Hematopoietic multipotent progenitor cell treated with erythropoietin and hydrocortisone succinate and interleukin-3 and kit ligand, for 15 days (in vitro differentiated cells): ENCODE measurements at regions not wholly inside any gene's neighbourhood (a gene's known extent, or its start where the extent isn't known, plus 50 kb on each side); places are given as distances from the start of the nearest gene placed in this dataset.
"Not testable (repeated sequence)": the region's sequence is repeated elsewhere in the genome, so short reads cannot be mapped to it uniquely, and the experiment has no call there.

Source experiments
- DNase-seq: peaks from one replicate; pipeline ENCODE4 v3.0.0-alpha.2; 2015; ENCODE audit warnings: low spot score

DNA sequence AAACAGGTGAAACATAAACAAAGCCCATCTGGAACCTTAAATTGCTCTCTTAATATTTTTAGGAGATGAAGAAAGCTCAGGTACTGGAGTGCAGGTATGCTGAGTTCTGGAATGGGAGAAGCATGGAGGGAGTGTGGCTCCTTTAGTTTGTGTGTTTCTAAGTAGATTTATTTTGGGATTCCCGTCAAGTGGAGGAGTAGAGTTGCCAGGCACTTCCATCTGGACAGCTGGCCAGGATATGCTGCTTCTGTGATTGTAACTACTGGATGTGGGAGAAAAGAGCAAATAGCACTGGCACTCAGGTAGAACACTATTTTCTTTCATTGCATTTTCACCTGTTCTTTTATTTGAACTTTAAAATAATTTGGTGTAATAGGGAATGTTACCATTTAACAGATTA is 182.3 kb upstream of the MAST4 start:
- no peak for DNase-seq

DNA sequence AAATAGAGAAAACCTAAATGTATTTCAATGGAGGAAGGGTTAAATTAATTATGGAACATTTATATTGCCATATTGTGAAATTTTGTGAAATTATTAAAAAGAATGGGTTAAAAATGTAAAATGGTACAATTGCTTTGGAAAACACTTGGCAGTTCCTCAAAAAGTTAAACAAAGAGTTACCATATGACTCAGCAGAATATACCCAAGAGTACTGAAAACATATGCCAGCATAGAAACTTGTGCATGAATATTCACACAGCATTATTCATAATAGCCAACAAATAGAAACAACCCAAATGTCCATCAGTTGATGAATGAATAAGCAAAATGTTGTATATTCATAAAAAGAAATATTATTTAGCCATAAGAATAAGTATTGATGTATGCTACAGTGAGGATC is 181.0 kb upstream of the MAST4 start:
- no peak for DNase-seq

DNA sequence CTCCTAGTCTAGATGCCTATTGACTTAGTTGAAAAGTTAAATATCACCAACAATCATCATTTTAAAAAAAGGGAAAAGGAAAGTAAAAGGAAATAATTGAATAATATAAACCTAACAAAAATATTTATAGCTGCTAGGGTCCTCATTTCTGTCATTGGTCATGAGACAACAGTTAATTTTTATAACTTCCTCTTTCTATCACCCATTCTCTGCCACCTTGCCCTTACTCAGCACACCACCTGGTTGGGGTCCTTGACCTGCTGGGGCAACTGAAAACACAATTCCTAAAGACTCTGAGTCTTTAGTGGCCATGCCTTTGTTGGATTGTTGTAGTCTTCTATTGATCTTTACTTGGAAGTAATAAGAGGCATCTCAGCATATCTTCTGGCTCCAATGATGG is 179.5 kb upstream of the MAST4 start:
- no peak for DNase-seq

DNA sequence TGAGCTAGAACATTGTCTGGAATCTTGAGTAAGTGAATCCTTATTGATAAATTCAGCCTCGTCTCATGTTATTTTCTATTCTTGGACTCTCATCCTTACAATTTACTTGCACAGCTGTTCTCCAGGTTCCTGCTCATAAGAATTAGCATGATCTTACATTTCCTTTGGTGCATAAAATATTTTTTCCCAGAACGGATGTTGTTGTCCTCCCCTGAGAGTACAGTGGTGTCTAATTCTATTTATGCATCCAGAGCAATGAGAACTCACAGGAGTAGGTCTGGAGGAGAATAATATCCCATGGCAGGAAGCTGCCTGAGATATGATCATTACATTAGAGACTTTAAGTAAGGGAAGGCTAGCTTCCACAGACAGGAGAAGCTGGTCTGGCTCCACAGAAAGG is 178.4 kb upstream of the MAST4 start:
- no peak for DNase-seq

DNA sequence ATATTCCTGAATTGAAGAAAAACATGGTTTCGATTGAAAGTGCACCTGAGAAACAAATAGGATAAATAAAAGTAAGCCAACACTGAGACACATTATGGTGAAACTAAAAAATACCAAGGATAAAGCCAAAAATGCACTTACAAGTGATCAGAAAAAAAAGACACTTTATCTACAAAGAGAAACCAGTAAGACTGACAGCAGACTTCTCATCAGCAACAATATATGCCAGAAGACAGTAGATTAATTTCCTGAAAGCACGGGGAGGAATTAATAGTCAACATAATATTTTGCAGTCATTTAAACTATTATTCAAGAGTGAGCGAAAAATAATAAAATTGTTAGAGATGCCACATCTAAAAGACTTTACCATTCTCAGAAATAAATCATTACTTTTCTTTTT is 172.7 kb upstream of the MAST4 start:
- DNase-seq, result no peak

DNA sequence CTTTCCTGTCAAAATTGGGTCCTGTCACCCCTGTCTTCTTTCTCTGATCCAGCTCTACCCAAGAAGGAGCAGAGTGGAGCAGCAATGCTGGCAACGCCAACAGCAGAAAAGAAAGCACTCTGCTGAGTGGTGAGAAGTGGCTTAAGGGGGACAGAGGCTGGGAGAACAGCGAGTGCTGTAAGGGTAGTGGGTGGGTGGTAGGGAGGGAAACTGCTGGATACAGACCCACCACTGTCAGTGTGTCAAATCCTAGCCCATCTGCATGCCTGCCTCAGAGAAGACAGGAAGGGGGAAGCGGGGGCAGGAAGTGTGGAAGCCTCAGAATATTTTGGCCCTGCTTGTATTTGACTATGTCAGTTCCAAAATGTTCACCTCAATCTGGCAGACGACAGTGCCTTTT is 170.4 kb upstream of the MAST4 start:
- DNase-seq, result no peak

DNA sequence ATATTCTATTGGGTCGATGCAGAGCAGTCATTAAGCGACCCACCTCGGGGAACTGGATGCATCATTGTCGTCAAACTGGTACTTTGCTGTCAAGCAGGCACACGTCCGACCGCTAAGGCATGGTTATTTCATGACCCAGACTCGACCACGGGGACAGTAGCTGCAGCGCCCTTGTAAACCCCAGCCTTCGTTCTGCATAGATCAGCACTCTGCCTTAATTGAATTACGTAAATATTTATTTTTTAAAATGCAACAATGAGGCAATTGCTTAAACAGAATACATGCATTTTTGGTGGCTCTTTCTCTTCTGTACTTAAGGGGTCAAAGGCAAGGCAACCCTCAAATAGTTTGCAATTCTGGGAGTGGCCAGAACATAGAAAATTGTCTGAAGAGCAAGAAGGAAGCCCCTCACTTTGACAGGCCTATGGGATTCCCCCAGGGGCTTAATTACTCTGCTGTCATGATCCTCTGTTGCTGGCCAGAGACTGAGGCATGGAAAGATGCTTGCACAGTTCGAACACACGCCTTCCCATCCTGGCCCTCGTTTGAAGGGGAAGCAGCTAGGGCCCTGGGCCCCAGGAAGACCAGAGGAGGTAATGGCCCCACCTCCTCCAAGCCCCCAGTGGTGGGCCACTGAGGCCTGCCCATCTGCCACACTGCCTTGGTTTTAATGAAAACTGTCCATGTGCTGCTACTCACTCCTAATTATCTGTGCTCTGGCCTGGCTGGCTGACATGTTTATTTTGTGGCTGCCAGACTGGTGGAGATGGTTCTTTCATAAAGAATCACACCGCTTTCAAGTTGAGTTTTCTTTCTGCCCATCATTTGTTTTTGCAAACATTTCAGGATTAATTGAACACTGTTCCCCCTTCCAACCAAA is 169.7 kb upstream of the MAST4 start:
- no peak for DNase-seq

DNA sequence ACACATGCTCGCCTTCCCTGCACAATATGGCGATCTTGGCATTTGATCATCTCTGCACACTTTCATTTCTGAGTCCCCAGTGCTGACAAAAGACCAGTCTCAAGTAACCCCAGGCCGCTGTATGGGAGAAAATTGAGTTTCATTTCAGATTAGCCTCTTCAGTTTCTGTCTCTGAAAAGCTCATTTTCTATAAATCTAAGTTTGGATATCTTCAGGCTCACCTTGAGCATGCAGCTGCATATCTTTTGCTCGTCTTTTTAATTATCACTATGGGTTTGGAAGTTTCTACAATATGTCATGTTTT is 169.1 kb upstream of the MAST4 start:
- DNase-seq, result no peak

DNA sequence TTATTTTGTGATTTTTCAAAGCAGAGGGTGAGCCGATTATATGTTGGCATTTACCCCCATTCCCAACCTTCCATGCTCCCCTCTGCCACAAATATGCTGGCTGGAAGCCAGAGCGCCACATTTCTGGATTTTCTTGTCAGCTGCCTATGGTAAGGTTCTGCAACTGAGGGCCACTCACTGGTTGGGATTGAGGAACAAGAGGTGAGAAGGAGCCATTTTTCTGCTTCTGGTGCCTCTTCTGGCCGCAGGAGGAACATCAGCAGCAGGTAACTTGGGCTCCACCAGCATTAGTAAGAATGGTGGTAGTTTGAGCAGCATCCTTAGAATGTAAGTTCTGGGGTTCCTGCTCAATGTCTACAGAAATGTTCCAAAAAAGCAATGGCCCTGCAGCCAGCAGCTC is 159.5 kb upstream of the MAST4 start:
- DNase-seq, result no peak

DNA sequence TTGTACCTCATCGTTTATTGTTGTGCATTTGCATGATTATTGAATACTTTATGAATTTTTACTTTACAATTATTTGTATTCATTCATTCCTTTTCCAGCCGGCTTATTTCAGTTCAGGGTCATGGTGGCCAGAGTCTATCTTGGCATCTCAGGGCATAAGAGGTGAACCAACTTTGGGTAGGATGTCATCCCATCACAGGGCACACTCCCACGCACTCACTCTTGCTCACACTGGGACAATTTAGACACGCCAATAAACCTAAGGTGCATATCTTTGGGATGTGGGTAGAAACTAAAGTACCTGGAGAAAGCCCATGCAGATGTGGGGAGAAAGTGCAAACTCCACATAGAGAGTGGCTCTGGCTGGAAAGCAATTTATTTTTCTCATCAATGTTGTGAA is 158.1 kb upstream of the MAST4 start:
- DNase-seq, result no peak

DNA sequence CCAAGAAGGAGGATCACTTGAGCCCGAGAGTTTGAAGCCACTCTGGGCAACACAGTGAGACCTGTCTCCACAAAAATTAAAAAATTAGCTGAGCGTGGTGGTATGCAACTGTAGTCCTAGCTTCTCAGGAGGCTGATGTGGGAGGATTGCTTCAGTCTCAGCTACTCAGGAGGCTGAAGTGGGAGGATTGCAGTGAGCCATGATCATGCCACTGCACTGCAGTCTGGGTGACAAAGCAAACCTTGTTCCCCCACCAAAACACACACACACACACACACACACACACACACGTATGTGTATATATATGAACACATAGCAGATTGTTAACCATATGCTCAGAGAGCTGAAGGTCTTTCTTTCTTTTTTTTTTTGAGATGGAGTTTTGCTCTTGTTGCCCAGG is 157.5 kb upstream of the MAST4 start:
- no peak for DNase-seq

DNA sequence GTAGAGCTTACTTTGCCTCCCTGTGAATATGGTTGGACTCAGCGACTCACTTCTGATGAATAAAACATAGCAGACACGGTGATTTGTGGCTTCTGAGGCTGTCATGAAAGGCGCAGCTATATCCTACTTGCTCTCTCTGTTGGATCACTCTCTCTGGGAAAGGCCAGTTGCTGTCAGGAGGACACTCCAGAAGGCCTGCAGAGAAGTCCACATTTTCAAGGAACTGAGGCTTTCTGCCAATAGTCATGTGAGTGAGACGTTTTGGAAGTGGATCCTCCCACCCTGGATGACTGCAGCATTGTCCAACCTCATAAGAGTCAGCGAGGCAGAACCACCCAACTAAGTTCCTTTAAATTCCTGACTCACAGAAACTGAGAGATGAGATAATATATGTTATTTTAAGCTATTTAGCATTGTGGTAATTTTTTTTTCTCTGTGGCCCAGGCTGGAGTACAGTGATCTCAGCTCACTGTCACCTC is 156.0 kb upstream of the MAST4 start:
- DNase-seq, result no peak

DNA sequence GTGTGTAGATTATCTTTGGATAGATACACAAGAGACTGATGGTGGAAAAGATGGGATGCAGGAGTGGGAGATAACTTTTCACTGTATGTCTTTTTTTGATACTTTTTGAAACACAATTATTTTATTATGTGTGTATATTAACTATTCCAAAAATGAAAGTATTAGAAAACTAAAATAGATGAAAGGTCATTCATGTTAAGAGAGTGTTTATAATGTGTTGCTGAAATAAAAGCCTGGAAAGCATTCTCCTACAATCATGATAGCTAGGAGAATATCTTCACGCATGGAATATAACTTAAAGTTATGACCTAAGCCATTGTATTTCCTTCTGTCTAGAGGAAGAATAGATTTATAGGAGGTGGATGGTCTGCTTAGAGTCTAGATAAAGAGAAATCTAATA is 154.8 kb upstream of the MAST4 start:
- DNase-seq, result no peak

DNA sequence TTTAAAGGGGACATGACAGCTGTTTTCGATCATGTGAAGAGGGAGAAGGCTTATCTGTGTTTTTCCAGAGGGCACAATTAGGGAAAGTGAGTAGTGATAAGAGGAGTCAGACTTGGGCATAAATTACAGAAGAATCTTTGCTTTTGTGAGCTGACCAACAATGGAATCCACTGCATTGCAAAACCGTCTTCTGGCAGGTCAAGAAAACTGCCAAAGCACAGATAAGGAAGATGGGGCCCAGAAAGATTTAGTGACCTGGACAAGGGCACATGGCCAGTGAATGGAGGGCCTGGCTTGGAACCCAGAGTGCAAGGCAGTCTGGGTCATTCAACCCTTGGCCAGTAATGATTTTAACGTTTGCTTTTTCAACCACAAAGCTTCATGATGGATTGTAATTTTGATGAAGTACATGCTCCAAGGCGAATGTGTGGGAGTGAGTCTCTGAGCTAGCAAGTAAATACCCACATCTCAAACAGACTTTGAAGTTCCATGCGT is 153.2 kb upstream of the MAST4 start:
- no peak for DNase-seq

DNA sequence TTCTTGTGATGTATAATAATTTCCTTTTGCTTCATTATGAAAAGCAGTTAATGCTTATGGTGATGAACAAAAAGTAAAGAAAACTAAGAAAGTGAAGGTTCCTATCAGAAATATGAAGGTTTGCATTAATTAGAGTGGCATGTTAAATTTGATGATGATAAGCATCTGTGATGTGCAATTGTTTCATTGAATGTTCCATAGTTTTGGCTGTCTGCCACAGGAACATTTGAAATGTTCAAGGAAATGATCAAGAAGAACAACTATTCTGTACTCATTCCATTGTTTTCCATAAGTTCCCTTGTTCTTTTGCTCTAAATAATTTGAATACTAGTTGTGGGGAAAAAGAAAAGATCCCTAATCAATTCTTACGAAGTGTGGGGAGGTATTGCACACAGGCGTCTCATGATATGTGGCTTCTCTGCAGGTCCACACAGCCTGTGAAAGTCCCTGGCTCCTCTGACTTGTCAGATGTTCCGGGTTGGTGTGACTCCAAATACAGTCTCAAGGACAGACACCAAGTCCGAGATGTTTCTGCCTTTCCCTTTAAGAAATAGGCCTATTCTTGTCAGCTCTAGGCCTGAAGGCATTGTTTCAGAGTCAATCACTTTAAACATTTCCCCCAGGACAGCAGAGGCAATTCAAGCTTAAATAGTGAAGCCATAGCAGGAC is 152.6 kb upstream of the MAST4 start:
- no peak for DNase-seq

DNA sequence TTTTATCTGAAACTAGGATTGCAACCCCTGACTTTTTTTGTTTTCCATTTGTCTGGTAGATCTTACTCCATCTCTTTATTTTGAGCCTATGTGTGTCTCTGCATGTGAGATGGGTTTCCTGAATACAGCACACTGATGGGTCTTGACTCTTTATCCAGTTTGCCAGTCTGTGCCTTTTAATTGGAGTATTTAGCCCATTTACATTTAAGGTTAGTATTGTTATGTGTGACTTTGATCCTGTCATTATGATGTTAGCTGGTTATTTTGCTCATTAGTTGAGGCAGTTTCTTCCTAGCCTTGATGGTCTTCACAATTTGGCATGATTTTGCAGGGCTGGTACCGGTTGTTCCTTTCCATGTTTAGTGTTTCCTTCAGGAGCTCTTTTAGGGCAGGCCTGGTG is 148.1 kb upstream of the MAST4 start:
- not testable (repeated sequence) for DNase-seq

DNA sequence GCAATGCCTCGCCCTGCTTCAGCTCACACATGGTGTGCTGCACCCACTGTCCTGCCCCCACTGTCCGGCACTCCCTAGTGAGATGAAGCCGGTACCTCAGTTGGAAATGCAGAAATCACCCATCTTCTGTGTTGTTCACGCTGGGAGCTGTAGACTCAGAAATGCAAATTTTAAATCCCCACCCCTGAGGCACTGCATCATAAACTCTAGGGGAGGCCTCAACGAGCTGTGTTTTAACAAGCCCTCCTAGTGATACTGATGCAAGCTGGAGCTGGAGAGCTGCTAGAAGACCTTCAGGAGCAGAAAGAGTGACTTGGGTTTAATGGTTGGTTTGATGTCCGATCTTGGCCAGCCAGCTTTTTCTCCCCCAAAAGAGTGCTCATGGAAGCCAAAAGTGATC is 146.0 kb upstream of the MAST4 start:
- DNase-seq, result no peak

DNA sequence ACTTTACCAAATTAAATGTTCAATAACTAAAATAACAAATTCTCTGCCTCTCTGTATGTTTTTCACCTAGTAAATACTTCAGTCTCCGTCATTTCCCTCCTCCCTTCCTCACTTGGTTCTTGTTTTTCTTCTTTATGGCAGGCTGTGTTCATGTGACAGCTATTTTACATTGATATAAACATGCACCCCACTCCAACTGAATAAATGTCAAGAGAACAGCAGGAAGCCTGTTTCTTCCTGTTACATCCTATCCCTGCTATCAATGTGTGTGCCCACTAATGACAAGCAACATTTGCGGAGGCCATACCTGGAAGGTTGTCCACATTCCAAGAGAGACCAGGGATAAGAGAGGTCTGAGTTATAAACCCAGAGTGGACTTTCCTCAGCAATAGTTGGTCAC is 145.2 kb upstream of the MAST4 start:
- no peak for DNase-seq

DNA sequence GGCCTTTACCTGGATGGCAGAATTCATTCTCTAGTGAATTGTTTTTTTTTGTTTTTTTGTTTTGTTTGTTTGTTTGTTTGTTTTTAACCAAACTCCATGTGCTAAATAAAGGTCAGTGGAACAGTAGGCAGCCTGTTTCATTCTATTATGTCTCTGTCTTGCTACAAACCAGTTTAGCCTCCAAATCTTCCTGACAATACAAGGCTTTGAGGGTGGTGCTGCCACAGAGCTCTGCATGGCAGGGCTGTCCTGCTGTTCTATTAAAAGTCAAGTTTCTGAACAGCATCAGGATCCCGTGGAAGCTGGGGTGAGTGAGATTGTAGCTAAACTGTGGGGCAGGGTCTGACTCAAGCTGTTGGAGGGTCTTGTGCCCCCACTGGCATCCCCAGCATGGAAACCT is 144.1 kb upstream of the MAST4 start:
- DNase-seq, result no peak

DNA sequence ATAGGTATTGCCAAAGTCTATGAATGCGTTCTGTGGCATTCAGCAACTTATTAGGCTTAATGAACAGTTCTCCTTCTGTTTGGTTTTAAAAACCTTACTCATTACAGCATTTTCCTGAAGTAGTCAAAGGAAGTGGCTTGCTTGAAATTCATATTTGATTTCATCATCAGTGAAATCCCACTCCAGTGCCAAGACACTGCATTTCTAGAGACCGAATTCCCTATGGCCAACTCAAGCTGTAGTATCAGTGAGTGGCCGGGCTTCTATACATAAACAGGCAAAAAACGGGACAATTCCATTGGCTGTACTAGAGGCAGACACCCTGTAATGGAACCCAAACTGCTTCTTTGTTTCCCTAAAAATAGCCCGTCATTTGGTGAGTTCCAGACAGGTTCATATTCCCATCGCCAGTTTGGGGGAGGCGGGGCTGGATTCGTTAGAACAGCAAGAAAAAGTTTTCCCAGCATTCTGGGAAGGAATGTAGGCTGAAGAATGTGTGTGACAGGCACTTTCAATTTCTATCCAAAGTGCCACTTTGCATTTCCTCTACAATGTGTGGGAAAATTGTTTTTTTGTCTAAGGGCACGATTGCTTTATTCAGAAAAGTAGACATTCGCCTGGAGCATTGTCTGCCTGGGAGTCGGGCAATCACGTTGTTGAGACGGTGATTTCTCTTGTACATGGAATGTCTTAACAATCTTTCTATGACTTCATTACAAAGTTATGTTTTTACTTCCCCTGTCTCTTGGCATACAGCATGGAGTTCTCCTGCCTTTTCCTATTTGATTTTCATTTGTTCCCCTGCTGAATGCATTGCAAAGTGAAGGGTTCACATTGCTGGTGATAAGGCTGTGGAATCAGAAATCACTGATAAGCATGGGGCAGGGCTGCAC is 141.8 kb upstream of the MAST4 start:
- DNase-seq, result no peak

DNA sequence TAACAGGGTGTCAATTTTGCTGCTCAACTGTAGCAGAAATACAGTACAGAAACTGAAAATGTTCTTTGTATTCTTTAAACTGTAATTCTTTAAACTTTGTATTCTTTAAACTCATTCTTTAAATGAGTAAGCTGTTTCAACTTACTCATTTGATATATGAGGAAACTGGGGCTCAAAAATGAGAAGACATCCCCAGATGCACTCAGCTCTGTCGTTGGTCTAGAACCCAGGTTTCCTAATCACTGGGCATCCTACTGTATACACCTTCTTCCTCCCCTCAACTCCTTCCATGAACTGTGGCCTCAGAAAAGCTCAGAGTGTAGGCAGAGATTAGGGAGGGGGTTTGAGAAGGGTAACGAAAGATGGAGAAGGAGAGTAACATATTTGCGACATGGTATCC is 136.5 kb upstream of the MAST4 start:
- no peak for DNase-seq

DNA sequence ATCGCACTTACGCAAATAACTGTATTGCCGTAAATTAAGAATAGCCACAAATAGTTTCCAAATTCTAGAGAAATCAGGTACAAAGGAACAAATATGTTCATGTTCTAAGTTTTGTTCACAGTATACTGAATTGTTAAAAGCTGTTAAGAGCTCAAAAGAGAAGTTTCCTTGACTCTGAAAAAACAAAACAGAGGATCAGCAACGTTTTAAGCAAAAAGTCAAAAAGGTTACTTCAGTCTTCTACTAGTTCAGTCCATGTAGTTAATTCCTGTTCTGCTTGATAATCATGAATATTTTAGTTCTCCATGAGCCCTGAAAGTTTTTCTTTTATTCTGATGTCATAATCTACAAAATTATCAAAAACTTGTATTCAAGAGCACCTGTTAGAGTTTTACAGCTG is 128.6 kb upstream of the MAST4 start:
- DNase-seq, result no peak

DNA sequence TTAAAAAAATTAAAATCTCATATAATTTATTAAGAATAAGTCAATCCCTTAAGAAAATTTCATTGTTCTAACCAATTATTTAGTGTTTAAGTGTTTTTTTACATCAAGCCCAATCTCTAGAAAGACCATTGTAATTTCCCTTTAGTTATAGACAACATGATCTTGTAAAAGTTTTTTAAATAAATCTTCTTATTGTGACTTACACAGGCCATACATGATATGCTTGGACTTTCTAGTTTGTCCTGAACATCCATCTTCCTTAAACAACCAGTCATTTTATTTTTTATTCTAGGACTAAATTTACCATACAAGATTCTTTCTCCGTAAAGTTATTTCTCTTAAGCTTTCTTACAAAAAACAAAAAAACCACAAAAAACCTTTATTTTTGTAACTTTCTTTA is 126.5 kb upstream of the MAST4 start:
- DNase-seq, result no peak
